Keratinocyte (primary cell): ENCODE measurements at regions not wholly inside any gene's neighbourhood (a gene's known extent, or its start where the extent isn't known, plus 50 kb on each side); places are given as distances from the start of the nearest gene placed in this dataset.

Experiments
- CTCF ChIP-seq, 3 experiments: IDR thresholded peaks in 1 of 3; conservative IDR thresholded peaks in 1 of 3; optimal IDR thresholded peaks in 1 of 3; 2 replicates in 2 of 3; 3 replicates in 1 of 3; pipeline versions ENCODE3 to v1.5.1; 2011; ENCODE audit warnings: low read length in 3 of 3, mild to moderate bottlenecking in 3 of 3, moderate library complexity in 2 of 3, control low read depth in 1 of 3, inconsistent platforms in 1 of 3; ENCODE audit not compliant: insufficient read depth in 2 of 3; ENCODE audit errors: extremely low read depth in 1 of 3
- EZH2 ChIP-seq: IDR thresholded peaks from one replicate; pipeline ENCODE4 v1.6.1; 2012; ENCODE audit warnings: inconsistent platforms, mild to moderate bottlenecking, low read length, moderate library complexity

DNA sequence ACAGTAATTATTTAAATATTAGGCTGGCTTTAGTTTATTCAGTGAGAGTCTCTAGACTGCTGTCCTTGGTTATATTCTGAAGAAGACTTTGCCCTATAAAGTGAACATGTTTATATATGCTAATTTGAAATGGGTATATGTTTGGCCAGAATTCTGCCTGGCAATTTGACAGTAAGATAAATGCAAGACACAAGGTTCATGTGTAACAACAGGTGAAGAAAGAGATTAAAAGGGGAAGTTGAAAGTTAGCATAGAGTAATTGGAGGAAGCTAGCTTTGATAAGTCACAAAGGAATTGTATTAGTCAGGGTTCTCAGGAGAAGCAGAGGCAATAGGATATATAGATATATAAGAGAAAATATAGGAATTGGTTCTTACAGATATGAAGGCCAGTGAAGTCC lies 191.4 kb downstream of the CENPW start:
- TF ChIP-seq CTCF (optimal IDR thresholded peaks at IDR 0.05 in 1 of 3, IDR thresholded peaks at IDR 0.05 in 1 of 3, conservative IDR thresholded peaks at IDR 0.05 in 1 of 3; ENCODE audit: extremely low read depth in 1 of 3, insufficient read depth in 2 of 3, low read length in 3 of 3) (no peak), EZH2 (no peak)
